ENCODE measurements at regions not wholly inside any gene's neighbourhood (a gene's known extent, or its start where the extent isn't known, plus 50 kb on each side); places are given as distances from the start of the nearest gene placed in this dataset.

- no peak for DNase-seq (ENCODE audit: extremely low read depth, low read depth)
- H3K4me3 ChIP-seq (replicated peaks; ENCODE audit: low read depth, low read length): no peak overlapping the region
- TF ChIP-seq CTCF (IDR thresholded peaks at IDR 0.05; ENCODE audit: low read depth, low read length, missing control alignments): no peak
Observed at GRCh38 chr9:85417674-85418073, 324.1 kb downstream of the AGTPBP1 start.

DNA sequence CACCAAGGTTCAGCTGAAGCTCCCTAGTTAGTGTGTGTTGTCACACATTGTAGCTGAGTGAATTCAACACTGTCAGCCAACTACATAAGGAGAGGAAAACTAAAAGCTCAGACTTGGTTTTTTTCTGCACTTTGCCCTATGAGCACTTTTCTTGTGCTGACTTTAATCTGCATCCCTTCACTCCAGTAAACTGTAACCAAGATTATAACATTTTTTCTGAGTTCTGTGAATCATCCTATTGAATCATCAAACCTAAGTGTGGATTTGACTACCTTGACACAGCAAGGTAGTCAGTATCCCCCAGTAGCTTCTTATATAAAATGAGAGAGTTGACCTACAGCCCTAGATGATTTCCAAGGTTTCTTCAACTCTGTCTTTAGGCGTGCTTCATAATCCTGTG lies 325.0 kb downstream of the AGTPBP1 start:
- DNase-seq (ENCODE audit: extremely low read depth, low read depth): no peak
- no peak overlapping the region for H3K4me3 ChIP-seq (replicated peaks; ENCODE audit: low read depth, low read length)
- no peak for TF ChIP-seq CTCF (IDR thresholded peaks at IDR 0.05; ENCODE audit: low read depth, low read length, missing control alignments)

DNA sequence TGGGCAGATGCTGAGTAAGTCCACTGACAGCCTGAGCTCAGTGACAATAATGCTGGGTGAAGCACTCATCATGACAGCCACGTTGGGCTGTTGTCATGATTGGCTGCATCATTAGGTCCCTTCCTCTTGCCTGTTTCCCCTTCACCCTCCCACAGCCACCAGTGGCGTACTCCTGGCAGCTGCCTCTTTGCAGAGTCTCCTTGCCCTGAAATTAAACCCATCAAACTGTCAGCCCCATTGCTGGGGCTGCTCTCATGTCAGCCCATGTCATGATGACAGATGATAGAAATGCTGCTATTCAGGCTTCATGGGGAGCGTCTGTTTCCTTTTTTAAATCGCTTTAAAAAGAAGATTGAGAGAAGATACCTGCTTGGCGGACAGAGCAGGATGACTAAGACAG lies 327.4 kb downstream of the AGTPBP1 start:
- no peak for TF ChIP-seq CTCF (IDR thresholded peaks at IDR 0.05; ENCODE audit: low read depth, low read length, missing control alignments)
- no peak overlapping the region for H3K4me3 ChIP-seq (replicated peaks; ENCODE audit: low read depth, low read length)
- no peak for DNase-seq (ENCODE audit: extremely low read depth, low read depth)

- H3K4me3 ChIP-seq (replicated peaks; ENCODE audit: low read depth, low read length): no peak overlapping the region
- no peak for TF ChIP-seq CTCF (IDR thresholded peaks at IDR 0.05; ENCODE audit: low read depth, low read length, missing control alignments)
- DNase-seq (ENCODE audit: extremely low read depth, low read depth): no peak
Observed at GRCh38 chr9:85408494-85408893, 333.3 kb downstream of the AGTPBP1 start.

DNA sequence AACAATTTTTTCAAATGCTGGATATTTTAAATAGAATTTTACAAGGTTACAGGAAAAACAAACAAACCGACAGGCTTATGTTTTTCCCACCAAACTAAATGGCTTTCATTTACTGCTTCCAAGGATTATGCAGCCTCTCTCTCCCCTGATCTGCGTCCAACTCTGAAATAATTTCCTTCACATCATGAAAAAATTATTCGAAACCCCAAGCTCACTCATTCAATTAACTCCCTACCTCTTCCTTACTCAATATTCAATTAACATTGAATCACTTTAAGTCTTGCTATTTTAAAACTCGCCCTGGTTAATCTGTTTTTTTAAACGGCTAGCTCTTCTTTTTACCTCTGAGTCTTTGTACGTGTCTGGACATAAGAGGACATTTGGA lies 336.2 kb downstream of the AGTPBP1 start:
- DNase-seq (ENCODE audit: extremely low read depth, low read depth): no peak
- no peak overlapping the region for H3K4me3 ChIP-seq (replicated peaks; ENCODE audit: low read depth, low read length)
- no peak for TF ChIP-seq CTCF (IDR thresholded peaks at IDR 0.05; ENCODE audit: low read depth, low read length, missing control alignments)

DNA sequence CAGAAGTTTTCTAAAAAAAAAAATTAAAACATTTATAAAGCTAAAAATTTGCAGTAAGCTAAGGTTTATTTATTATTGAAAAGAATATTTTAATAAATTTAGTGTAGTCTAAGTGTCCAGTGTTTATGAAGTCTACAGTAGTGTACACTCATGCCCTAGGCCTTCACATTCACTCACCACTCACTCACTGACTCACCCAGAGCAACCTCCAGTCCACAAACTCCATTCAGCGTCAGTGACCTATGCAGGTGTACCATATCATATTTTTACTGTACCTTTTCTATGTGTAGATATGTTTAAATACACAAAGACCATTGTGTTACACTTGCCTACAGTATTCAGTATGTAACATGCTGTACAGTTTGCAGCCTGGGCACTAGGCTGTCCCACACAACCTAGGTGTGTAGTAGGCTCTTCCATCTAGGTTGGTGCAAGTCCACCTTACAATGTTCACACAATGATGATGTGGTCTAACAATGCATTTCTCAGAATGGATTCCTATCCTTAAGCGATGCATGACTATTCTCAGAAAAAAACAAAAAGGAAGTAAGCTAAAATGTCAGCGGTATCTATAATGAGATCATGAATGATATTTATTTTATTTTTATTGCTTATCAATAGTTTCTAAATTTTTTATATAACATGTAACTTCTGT lies 336.7 kb downstream of the AGTPBP1 start:
- TF ChIP-seq CTCF (IDR thresholded peaks at IDR 0.05; ENCODE audit: low read depth, low read length, missing control alignments): no peak

GRCh38 chr9:85402551-85402950 lies 339.2 kb downstream of the AGTPBP1 start:
- H3K4me3 ChIP-seq (replicated peaks; ENCODE audit: low read depth, low read length): no peak overlapping the region
- DNase-seq (ENCODE audit: extremely low read depth, low read depth): no peak
- TF ChIP-seq CTCF (IDR thresholded peaks at IDR 0.05; ENCODE audit: low read depth, low read length, missing control alignments): no peak

More for the DNA sequence above, 336.7 kb downstream of the AGTPBP1 start:
- no peak for DNase-seq (ENCODE audit: extremely low read depth, low read depth)
- H3K4me3 ChIP-seq (replicated peaks; ENCODE audit: low read depth, low read length): no peak overlapping the region

All from HFF-Myc (cell line).